Keratinocyte (primary cell): ENCODE measurements at regions not wholly inside any gene's neighbourhood (a gene's known extent, or its start where the extent isn't known, plus 50 kb on each side); places are given as distances from the start of the nearest gene placed in this dataset.

ENCODE experiments used
- DNase-seq: peaks from one replicate; pipeline ENCODE4 v3.0.0-alpha.2; 2011; ENCODE audit warnings: low read depth, missing footprints, low spot score
- FAIRE-seq: peaks from 2 replicates; lab custom pipeline; 2011; peaks lifted over from hg19 to GRCh38; lab: Jason Lieb, UNC
- H2AFZ ChIP-seq: 2 replicates; pipeline ENCODE4 v1.6.0; 2012; ENCODE audit warnings: low read length, control low read depth, inconsistent platforms; ENCODE audit not compliant: control insufficient read depth
- H3K27ac ChIP-seq: 2 replicates; pipeline ENCODE4 v1.5.1; 2011; ENCODE audit warnings: low read length; ENCODE audit not compliant: control insufficient read depth, insufficient read depth
- H3K27me3 ChIP-seq: 3 replicates; pipeline ENCODE4 v1.6.0; 2011; ENCODE audit warnings: low read length; ENCODE audit not compliant: control insufficient read depth, insufficient read depth; ENCODE audit errors: extremely low read depth
- H3K36me3 ChIP-seq, 2 experiments: 2 replicates in 1 of 2; 3 replicates in 1 of 2; pipeline ENCODE4 v1.5.1; 2011; ENCODE audit warnings: low read length in 2 of 2, mild to moderate bottlenecking in 1 of 2; ENCODE audit not compliant: control insufficient read depth in 2 of 2, insufficient read depth in 2 of 2; ENCODE audit errors: extremely low read depth in 1 of 2
- H3K4me1 ChIP-seq: 3 replicates; pipeline ENCODE4 v1.5.1; 2011; ENCODE audit warnings: low read length; ENCODE audit not compliant: control insufficient read depth, insufficient read depth; ENCODE audit errors: extremely low read depth
- H3K4me2 ChIP-seq: 3 replicates; pipeline ENCODE4 v1.6.0; 2011; ENCODE audit warnings: low read depth, low read length; ENCODE audit not compliant: control insufficient read depth, insufficient read depth; ENCODE audit errors: extremely low read depth
- H3K4me3 ChIP-seq, 3 experiments: fragments of 200-600 bp in 1 of 3; sonication (generic) in 1 of 3; 2 replicates in 2 of 3; 3 replicates in 1 of 3; pipeline ENCODE4 v1.5.1; 2011 to 2016; ENCODE audit warnings: low read length in 3 of 3, mild to moderate bottlenecking in 3 of 3, control low read depth in 2 of 3, inconsistent platforms in 1 of 3, low read depth in 1 of 3, mixed read lengths in 1 of 3, mixed run types in 1 of 3, moderate library complexity in 1 of 3; ENCODE audit not compliant: control insufficient read depth in 2 of 3, insufficient read depth in 2 of 3; ENCODE audit errors: extremely low read depth in 1 of 3
- H3K79me2 ChIP-seq: 2 replicates; pipeline ENCODE4 v1.6.0; 2012; ENCODE audit warnings: low read length; ENCODE audit not compliant: control insufficient read depth, insufficient read depth
- H3K9ac ChIP-seq: 3 replicates; pipeline ENCODE4 v1.6.0; 2011; ENCODE audit warnings: low read length; ENCODE audit not compliant: control insufficient read depth, insufficient read depth; ENCODE audit errors: extremely low read depth
- H3K9me1 ChIP-seq: 3 replicates; pipeline ENCODE4 v1.6.0; 2011; ENCODE audit warnings: low read length; ENCODE audit not compliant: control insufficient read depth, insufficient read depth; ENCODE audit errors: extremely low read depth
- H3K9me3 ChIP-seq: 2 replicates; pipeline ENCODE4 v1.5.1; 2012; ENCODE audit warnings: low read depth, low read length; ENCODE audit not compliant: control insufficient read depth
- H4K20me1 ChIP-seq: 3 replicates; pipeline ENCODE4 v1.6.0; 2011; ENCODE audit warnings: low read length; ENCODE audit not compliant: control insufficient read depth, insufficient read depth; ENCODE audit errors: extremely low read depth
- EZH2 ChIP-seq: IDR thresholded peaks from one replicate; pipeline ENCODE4 v1.6.1; 2012; ENCODE audit warnings: inconsistent platforms, mild to moderate bottlenecking, low read length, moderate library complexity
- dilution Hi-C: fragments of 300-500 bp; cut with MboI; formaldehyde crosslinking; loops from one replicate; pipeline ENCODE4 v1.7.0; 2020; ENCODE audit warnings: low sequenced_read_pairs; ENCODE audit not compliant: extremely low pct_ligation_motif_present
- TF ChIP-seq, protein P1 (sequence below), 3 experiments: IDR thresholded peaks in 1 of 3; conservative IDR thresholded peaks in 1 of 3; optimal IDR thresholded peaks in 1 of 3; 2 replicates in 2 of 3; 3 replicates in 1 of 3; pipeline versions ENCODE3 to v1.5.1; 2011; ENCODE audit warnings: low read length in 3 of 3, mild to moderate bottlenecking in 3 of 3, moderate library complexity in 2 of 3, control low read depth in 1 of 3, inconsistent platforms in 1 of 3; ENCODE audit not compliant: insufficient read depth in 2 of 3; ENCODE audit errors: extremely low read depth in 1 of 3

GRCh38 chr5:1734271-1734907 is 65.2 kb downstream of the MRPL36 start:
- FAIRE-seq, result no peak
- H3K27me3 ChIP-seq, result no peaks in the 10 kb centered on the region
- H3K9me3 ChIP-seq, result no peaks in the 10 kb centered on the region
- no peak overlapping the region for H3K27ac ChIP-seq
- no peak overlapping the region for H2AFZ ChIP-seq
- no peak overlapping the region for H3K4me3 ChIP-seq
- no peak for DNase-seq
- no peaks in the 10 kb centered on the region for H4K20me1 ChIP-seq
- no peaks in the 10 kb centered on the region for H3K4me1 ChIP-seq
- no peaks in the 10 kb centered on the region for H3K79me2 ChIP-seq
- no peak overlapping the region for H3K9ac ChIP-seq
- H3K9me1 ChIP-seq, result no peaks in the 10 kb centered on the region
- no peaks in the 10 kb centered on the region for H3K36me3 ChIP-seq
- H3K4me2 ChIP-seq, result no peak overlapping the region
- no peak for TF ChIP-seq EZH2
- TF ChIP-seq, protein P1, sequence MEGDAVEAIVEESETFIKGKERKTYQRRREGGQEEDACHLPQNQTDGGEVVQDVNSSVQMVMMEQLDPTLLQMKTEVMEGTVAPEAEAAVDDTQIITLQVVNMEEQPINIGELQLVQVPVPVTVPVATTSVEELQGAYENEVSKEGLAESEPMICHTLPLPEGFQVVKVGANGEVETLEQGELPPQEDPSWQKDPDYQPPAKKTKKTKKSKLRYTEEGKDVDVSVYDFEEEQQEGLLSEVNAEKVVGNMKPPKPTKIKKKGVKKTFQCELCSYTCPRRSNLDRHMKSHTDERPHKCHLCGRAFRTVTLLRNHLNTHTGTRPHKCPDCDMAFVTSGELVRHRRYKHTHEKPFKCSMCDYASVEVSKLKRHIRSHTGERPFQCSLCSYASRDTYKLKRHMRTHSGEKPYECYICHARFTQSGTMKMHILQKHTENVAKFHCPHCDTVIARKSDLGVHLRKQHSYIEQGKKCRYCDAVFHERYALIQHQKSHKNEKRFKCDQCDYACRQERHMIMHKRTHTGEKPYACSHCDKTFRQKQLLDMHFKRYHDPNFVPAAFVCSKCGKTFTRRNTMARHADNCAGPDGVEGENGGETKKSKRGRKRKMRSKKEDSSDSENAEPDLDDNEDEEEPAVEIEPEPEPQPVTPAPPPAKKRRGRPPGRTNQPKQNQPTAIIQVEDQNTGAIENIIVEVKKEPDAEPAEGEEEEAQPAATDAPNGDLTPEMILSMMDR (optimal IDR thresholded peaks at IDR 0.05 in 1 of 3, IDR thresholded peaks at IDR 0.05 in 1 of 3, conservative IDR thresholded peaks at IDR 0.05 in 1 of 3; ENCODE audit: extremely low read depth in 1 of 3, insufficient read depth in 2 of 3, low read length in 3 of 3), result no peak
- dilution Hi-C loops, result no loop called here

- H3K36me3 ChIP-seq, result no peaks in the 10 kb centered on the region
- no peak for DNase-seq
- no peaks in the 10 kb centered on the region for H3K9me3 ChIP-seq
- H3K4me2 ChIP-seq, result no peak overlapping the region
- dilution Hi-C loops, result no loop called here
- H3K9ac ChIP-seq, result no peak overlapping the region
- no peak overlapping the region for H3K4me3 ChIP-seq
- no peak overlapping the region for H3K27ac ChIP-seq
- H3K9me1 ChIP-seq, result no peaks in the 10 kb centered on the region
- H2AFZ ChIP-seq, result no peak overlapping the region
- TF ChIP-seq, protein P1 (optimal IDR thresholded peaks at IDR 0.05 in 1 of 3, IDR thresholded peaks at IDR 0.05 in 1 of 3, conservative IDR thresholded peaks at IDR 0.05 in 1 of 3; ENCODE audit: extremely low read depth in 1 of 3, insufficient read depth in 2 of 3, low read length in 3 of 3), result no peak
- TF ChIP-seq EZH2, result no peak
- H3K27me3 ChIP-seq, result no peaks in the 10 kb centered on the region
- FAIRE-seq, result no peak
- no peaks in the 10 kb centered on the region for H3K4me1 ChIP-seq
- no peaks in the 10 kb centered on the region for H4K20me1 ChIP-seq
- no peaks in the 10 kb centered on the region for H3K79me2 ChIP-seq
These were observed 66.3 kb downstream of the MRPL36 start for GRCh38 chr5:1733369-1733768.
